Activated CD4-positive, alpha-beta T cell treated with anti-CD3 and anti-CD28 coated beads, Interleukin-2, Interleukin-4, amounts not matched to agents 100 ng/mL and 50 ng/mL, durations not matched to agents 16 hours and 8 hours (primary cell): ENCODE measurements at regions not wholly inside any gene's neighbourhood (a gene's known extent, or its start where the extent isn't known, plus 50 kb on each side); places are given as distances from the start of the nearest gene placed in this dataset.

ENCODE experiments used
- DNase-seq: peaks from one replicate; pipeline ENCODE4 v3.0.0-alpha.2; 2020; ENCODE audit warnings: low spot score

DNA sequence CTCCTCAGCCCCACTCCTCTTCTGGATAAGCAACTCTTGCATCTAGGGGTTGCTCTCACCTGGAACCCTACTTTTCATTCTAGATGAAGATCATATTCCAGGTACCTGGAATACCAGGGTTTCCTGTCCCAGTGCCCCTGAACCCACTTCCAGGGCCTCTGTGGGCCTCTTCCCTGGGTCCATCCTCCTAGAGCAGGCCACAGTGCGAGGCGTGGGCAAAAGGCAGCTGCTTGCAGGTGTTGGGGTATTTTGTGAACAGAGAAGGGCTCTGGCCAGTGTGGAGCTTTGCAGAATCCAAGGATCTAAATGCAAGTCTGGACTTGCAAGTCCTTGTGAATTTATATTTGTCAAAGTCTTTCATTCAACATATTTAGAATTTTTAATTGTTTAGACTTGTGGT, 240.4 kb upstream of the POU3F1 start:
- DNase-seq = no peak

DNA sequence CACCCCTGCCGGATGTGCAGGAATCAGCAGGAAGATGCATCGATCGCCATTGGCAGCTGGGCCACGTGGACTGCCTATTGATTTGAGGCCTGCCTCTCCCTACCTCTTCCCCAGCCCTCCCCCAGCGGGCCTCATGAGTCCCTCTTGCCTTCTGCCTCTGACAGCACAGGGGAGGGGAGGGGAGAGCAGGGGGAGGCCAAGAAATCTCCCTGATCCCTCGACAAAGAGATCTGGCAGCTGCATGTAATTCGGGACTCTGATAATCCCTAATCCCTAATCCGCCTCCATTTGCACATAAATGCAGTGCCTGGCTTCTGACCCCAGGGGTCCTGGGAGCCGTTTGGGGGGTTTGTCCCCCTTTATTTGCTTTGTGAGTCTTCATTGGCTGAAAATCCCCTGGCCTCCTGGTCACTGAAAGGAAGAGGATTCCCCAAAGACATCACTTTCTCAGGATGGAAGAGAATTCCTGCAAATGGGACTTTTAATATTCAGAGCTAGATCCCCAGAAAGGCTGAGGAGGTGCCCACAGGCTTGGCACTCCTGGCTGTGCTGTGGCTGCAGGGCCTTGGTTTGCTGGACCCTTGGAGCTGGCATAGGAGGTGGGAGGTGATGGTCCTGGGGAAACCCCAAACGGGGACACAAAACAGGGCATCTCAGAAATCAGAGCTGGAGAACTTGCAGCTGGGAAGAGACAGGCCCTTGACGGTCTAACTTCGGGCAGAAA, 239.4 kb upstream of the POU3F1 start:
- DNase-seq = no peak

DNA sequence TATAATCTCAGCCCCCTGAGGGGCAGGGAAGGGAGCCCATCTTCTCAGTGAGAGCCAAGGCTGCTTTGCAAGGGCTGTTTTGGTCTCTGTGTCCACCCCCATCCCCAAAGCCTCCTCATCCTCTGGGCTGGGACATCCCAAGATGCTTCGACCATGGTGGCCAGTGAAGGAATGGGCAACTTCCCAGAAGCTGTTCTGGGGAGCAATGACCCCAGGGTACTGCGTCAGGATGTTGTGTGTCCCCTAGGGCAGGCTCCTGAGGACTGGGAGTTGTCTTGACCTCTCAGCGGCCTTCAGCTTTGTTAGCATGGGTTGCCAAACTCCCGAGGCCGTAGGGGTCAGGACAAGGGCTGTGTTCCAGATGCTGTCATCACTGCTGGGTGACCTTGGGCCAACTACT, 238.4 kb upstream of the POU3F1 start:
- DNase-seq = no peak

DNA sequence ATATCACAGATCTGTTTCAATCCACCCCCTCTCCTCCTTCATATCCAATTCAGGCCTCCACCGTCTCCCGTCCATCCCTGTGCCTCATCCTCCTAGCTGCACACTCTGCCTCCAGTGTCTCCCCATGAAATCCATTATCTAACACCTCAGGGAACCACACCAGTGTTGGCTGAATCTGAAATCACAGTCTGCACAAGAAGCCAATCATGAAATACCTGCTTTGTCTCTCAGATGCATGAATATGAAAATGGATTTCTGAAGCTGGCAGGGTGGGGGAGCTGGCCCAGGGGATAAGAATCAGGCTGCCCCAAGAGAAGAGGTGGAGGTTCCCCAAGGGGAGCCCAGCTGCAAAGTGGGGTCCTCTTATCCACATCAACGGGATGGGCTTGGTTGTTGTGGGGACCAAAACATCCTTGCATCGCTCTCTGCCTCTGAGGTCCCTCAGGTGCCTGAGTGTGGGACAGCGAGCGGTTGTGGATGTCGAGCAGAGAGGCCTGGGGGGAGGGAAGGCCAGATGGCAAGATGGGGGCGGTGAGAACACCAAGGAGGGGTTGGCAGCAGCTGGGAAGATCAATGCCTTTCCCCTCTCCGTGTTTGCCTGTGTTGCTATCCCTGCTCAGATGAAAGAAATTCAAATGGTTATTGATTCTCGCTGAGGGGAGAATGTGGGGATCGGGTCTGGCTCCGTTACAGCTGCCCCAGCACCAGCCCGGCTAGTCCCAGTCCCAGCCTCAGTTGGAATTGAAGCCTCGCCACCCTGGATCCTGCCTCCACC, 237.3 kb upstream of the POU3F1 start:
- DNase-seq = no peak

DNA sequence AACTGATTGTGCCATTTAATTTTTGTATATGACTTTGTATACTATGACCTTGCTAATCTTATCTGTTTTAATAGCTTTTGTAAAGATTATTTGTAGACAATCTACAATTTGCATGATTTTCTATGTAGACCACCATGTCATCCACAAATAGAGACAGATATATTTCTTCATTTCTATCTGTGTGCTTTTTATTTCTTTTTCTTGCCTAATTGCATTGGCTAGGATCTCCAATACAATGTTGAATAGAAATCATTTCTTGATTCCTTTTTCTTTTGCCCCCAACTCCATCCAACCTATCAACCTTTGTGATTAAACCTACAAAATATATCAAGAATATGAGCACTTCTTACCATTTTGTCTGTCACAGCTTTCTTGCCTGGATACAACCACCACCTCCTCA, 232.6 kb upstream of the POU3F1 start:
- no peak for DNase-seq

DNA sequence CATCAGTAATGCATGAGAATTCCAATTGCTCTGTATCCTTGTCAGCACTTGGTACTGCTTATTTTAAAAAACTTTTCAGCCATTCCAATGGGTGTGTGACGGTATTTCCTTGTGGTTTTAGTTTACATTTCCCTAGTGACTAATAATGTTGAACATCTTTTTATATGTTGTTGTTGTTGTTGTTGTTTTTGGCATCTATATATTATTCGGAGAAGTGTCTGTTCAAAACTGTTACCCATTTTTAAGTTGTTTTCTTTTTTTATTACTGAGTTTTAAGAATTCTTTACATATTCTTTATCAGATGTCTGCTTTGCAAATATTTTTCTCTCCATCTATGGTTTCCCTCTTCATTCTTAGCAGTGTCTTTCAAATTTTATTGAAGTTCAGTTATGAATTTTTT, 231.1 kb upstream of the POU3F1 start:
- DNase-seq = no peak

DNA sequence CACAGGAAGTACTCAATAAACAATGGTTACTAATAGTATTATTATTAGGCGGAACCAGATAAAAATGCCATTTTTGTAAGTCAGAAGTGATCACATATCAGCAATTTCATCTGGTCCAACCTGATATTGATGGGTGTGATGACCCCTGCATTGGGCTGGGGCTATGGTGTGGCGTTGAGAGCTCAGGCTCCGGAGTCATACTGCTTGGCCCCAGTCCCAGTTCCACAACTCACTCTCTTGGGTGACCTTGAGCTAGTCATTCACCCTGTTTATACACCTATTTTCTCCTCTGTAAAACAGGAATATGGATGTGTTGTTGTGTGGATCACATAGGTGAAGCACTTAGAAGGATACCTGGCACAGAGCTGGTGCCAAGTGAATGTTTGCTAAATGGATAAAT, 229.4 kb upstream of the POU3F1 start:
- no peak for DNase-seq

DNA sequence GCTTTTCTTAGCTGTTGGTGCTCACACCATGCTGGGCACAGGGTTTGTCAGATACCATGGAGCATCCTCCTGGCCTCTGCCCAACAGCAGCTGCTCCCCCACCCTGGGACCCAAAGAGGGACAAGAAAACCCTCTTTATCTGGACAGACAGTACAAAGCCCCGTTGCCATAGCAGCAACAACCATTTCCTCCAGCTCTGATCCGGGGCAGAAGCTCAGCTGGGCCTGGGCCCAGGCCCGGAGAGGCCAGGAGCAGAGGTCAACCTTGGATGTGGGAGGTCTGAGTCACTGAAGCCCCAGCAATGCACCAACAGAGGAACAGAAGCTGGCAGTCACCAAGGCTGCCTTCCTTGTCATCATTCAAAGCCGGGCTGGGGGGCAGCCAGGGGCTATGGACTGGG, 228.4 kb upstream of the POU3F1 start:
- DNase-seq = no peak

DNA sequence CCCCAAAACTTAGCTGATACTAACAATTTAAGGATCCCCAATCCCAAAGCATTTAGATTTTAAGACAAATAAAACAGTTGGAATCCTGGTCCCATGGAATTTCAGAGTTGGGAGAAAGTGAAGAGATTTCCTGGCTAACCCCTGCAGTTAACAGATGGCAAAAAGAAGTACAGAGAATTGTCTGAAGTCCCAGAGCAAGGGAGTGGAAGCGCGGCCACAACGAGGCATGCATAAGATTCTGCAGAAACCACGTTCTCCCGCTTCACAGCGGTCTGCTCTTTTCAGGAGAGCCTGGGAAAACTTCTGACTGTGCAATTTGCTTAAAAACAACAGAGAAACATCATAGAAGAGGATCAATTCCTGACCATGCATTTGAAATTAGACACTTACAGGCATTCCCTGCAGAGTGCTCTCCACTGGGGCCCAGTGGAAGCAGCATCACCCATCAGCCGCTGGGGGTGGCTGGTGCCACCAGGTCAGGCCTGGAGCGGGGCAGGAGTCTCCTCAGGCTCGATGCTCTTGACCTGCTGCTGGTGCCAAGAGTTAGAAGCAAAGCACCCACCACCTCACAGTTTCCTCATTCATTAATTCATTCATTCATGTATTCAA, 226.7 kb upstream of the POU3F1 start:
- DNase-seq = no peak

DNA sequence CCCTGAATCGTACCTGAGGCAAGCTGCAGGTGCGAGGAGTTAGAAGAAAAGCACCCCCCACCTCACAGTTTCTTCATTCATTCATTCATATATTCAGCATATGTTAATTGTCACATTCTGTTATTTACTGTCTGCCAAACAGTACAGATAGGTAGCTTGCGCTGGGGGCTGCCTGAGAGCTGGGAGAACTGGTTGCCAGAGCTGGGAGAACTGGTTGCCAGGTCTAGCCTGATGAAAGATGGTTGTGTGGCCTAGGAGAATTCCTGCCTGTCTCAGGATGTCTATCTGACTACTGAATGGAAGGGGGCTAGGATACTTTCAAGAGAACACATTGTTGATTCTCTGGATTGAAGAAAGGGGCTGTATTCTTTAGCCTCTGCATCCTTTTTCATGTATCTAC, 225.9 kb upstream of the POU3F1 start:
- no peak for DNase-seq

DNA sequence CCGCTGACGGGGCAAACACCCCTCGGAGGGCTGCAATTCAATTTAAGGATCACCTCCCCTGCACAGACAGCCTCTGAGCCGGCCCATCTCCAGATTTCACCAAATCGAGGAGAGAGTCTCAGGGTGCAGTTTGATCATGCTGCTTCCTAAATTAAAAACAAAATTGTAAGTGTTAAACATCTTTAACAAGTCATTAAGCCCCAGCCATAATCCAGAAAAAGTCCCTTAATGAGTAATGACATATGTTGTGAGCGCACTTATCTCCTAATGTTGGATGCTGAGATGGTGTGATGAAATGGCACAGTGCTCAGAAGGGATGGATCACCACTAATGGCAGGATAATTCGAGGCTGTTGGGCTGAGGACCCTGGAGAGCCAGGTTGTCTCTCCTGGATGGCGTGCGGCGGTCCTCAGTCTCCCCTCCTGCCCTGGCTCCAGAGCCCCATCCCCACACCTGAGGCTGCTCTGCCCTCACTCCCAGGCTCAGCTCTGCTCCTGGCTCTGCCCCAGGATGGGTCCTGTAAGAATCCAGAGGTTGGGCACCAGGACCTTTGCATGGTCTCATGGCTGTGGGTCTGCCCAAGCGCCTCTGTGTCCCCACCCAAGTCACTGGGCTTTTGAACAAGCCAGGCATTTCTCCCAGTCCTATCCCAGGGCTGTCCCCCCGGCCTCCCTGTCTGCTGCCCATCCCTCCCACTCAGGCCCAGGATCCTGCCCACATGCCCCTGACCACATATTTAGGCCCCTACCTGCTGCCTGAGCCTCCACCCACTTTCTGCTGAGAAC, 224.4 kb upstream of the POU3F1 start:
- no peak for DNase-seq

DNA sequence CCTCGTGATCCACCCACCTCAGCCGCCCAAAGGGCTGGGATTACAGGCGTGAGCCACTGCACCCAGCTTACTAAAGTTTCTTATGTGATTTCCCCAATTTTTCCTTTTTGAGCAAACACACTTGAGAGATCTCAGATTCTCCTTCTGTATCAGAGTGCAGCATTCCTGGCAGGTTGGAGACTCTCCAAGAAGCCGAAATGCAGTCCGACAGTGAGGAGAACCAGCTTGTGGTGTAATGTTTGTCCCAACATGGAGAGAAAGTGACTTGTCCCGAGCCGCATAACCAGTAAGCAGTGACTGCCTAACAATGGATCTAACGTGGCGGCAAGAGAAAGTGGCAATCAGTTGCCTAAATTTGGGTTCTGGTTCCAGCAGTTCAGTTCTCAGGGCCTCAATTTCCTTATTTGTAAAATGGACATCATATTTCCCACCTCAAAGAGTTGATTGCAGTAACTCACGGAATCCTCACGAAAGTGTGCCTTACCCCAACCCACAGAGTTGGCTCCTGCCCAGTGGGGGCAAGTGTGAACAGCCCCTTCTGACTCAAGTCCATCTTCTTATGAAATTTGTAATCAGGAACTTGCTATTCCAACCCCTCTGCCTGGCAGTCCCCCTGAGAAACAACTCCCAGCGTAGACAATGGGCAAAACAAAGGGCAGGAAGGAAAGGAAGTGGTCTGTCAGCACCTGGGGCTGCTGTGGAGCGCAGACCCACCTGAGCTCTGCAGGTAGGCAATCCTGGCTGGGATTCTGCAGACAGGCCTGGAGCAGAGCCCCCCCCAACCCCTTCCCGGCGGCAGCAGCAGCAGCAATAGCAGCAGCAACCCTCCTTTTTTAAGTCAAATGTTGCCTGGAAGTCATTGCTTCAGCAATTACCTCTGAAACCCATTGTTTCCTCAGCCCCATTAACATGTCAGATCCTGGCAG, 223.6 kb upstream of the POU3F1 start:
- DNase-seq = no peak

DNA sequence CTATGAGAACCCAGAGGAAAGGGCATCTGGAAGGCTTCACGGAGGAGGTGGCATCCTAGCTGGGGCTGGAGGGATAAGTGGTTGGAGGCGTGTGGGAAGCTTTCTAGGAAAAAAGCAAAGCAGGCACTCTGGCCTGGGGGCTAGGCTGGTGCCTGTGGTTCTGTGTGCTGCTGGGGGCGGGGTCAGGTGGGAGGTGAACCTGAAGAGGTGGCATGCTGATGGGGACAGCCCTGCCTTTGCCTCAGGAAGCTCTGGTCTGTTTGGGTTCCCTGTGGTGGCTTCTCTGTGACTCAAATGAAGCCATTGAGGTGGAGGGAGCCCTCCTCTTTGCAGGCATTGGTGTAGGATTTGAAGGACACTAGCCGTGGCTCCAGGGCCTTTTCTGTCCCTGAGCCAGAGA, 221.6 kb upstream of the POU3F1 start:
- no peak for DNase-seq

DNA sequence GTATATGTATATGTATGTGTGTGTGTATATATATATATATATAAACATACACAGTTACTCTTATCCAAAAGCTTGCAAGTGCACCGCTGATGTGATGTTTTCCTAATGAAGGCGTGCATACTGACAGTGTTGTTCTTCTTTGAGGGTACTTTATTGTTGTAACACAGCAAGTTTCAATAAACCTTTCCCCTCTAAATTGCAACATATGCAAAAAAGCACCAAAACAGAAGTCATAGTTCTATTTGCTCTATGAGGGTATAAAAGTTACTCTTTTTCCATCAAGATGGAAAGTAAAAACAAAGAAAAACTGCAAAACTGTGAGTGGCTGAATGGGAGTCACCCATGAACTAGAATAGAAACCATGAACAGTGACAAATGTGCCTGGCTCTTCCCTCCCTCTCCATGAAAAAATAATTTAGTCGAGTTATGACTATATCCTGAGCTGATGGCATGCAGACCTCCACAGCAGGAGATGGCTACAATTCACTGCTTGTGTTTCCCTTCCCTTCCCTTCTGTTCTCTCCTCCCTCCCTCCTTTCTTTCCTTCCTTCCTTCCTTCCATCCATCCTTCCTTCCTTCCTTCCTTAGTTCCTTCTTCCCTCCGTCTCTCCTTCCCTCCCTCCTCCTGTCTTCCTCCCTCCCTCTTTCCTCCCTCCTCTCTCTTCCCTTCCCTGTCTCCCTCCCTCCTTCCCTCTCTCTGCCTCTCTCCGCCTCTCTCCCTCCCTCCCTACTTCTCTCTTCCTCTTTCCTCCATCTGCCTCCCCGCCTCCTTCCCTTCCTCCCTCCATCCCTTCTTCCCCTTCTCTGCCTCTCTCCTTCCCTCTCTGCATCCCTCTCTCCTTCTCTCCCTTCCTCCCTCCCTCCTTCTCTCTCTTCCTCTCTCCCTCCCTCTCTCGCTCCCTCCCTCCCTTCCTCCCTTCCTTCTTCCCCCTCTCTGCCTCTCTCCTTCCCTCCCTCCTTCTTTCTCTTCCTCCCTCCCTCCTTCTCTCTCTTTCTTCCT, 220.7 kb upstream of the POU3F1 start:
- DNase-seq = no peak

DNA sequence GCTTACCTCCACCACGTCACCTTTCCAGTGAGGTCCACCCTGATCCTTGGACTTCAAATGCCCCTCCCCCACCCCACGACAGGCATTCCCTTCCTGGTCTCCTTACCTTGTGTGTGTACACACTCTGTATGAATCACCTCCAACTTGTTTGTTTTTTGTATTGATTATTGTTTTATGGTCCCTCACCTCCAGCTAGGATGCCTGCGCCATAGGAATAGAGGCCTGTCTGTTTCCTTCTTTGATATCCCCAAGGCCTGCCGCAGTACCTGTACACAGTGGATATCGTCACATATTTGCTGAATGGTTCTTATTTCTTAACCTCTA, 219.6 kb upstream of the POU3F1 start:
- DNase-seq = no peak

DNA sequence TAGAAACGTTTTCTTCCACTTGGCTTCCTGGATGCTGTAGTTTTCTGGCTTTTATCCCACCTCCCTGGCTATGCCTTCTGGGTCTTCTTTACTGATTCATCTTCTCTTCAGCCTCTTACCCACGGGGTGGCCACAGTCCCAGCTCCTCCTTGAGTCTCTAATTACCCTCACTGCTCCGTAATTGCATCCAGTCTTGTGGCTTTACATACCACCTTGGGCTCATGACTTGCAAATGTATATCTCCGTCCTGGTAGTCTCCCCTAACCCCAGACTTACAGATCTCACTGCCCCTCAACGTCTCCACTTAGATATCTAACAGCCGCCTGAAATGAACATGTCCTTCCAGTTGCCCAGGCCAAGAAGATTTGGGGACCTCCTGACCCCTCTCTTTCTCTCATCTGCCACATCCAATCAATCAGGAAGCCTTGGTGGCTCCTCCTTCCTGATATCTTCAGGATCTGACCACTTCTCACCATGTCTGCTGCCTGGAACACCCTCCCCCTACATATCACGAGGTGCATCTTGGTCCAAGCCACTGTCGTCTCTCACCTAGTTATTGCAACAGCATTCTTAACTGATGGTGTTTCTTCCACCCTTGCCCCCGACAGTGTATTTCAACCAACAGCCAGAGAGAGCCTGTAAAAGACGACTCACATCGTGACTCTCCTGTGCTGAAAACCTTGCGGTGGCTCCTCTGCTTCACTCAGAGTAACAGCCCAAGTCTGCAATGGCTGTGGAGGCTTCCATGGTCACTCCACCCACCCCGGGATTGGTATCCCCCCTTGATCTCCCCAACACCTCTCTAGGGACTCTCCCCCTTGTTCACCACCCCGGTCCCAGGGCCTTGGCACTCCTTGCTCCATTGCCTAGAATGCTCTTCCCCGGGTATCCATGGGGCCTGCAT, 219.0 kb upstream of the POU3F1 start:
- no peak for DNase-seq

DNA sequence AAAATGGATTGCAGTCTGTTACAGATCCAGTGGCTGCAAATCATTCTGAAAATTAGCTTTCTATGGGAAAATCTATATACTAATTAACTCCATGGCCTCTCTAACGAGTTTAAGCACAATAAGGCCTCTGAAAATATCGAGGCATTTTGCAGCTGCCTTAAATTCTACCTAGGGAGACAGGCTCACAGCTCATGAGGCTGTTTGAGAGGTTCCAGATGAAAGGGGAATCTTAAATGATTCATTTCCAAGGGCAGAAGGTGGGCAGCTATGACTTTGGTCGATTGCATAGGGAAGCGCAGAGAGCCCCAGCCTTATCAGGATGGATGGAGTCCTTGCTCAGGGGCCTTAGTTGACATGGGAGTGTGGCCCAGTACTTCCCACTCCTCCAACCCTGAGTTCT, 216.8 kb upstream of the POU3F1 start:
- no peak for DNase-seq

DNA sequence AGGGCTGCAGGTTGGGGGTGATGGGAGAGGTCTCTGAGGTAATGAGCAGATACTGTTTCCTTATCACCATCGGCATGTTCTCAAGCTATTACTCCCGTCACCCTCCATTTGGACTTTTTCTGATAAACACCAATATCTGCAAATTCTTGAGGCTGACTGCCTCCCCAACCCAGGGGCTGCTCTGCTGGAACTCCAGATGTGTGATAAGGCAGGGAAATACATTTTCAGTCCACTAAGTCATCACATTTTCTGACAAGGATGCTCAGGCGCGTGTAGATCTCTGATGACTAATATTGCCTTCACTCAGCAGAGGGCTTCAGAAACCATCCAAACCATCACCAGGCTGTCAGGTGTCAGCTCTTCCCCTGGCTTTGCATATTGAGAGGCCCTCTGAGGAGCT, 215.0 kb upstream of the POU3F1 start:
- DNase-seq = no peak

DNA sequence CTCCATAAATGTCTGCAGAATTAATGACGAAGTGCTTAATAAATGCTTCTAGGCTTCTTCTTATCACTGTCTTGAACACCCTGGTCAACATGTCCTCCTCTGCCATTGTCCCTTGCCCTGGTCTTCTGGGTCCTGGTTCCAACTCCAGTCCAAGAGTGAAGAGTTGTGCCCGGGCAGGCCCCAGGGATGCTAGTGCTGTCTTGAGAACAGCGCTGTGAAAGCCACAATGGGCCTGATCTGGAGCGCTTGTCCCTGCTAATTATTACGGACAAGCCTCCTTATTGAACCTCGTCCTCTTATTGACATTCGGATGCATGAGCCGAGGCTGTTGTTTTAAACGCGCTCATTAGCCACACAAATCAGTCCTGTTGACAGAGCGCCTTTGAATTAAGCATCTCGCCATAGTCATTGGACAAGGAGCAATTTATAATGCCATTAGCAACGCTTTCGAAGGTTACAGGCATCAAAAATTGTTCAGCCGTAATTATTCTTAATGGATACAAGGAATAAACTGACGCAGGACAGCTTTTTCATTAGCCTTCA, 211.6 kb upstream of the POU3F1 start:
- no peak for DNase-seq
